Naive thymus-derived CD4-positive, alpha-beta T cell (primary cell): ENCODE measurements at regions not wholly inside any gene's neighbourhood (a gene's known extent, or its start where the extent isn't known, plus 50 kb on each side); places are given as distances from the start of the nearest gene placed in this dataset.

ENCODE experiments used
- ATAC-seq: fragments of 150-1000 bp; cut with Tn5 transposase; 2 replicates; pipeline ENCODE4 v1.10.0; 2021; ENCODE audit warnings: mild to moderate bottlenecking, moderate library complexity
- CTCF ChIA-PET: fragments of 350-600 bp; sonication (Branson Sonifier 250); formaldehyde crosslinking; loops from one replicate; lab custom pipeline; 2021; ENCODE audit warnings: antibody characterized with exemption; lab: Charles Lee
- POLR2A ChIA-PET: fragments of 350-600 bp; sonication (Branson Sonifier 250); formaldehyde crosslinking; loops from one replicate; lab custom pipeline; 2021; ENCODE audit warnings: antibody characterized with exemption, inconsistent platforms; lab: Charles Lee
- DNase-seq, 9 donors: peaks; one replicate each; pipeline versions ENCODE4 v3.0.0 to v3.0.0-alpha.2; 2020 to 2022; ENCODE audit warnings: mixed read lengths in 1 of 9
- H3K27ac ChIP-seq: one replicate; pipeline ENCODE4 v1.7.0; 2013; ENCODE audit warnings: mild to moderate bottlenecking, low read depth, low read length, moderate library complexity
- H3K27me3 ChIP-seq, 2 donors: one replicate each; pipeline ENCODE4 v1.7.0; 2013; ENCODE audit warnings: low read length in 2 of 2, mild to moderate bottlenecking in 2 of 2, moderate library complexity in 2 of 2; ENCODE audit not compliant: control insufficient read depth in 2 of 2, insufficient read depth in 2 of 2
- H3K36me3 ChIP-seq, 3 experiments: 1 replicate in 2 of 3; 2 replicates in 1 of 3; pipeline ENCODE4 v1.7.0; 2013; ENCODE audit warnings: low read length in 3 of 3, mild to moderate bottlenecking in 3 of 3, moderate library complexity in 1 of 3; ENCODE audit not compliant: insufficient read depth in 3 of 3, control insufficient read depth in 2 of 3
- H3K4me1 ChIP-seq, 2 donors: one replicate each; pipeline ENCODE4 v1.7.0; 2013; ENCODE audit warnings: low read length in 2 of 2, mild to moderate bottlenecking in 2 of 2, moderate library complexity in 1 of 2; ENCODE audit not compliant: control insufficient read depth in 2 of 2, insufficient read depth in 2 of 2
- H3K4me3 ChIP-seq: 2 replicates; pipeline ENCODE4 v1.7.0; 2013; ENCODE audit warnings: mild to moderate bottlenecking, low read length
- H3K9me3 ChIP-seq, 3 experiments: 1 replicate in 2 of 3; 2 replicates in 1 of 3; pipeline ENCODE4 v1.7.0; 2013; ENCODE audit warnings: low read length in 3 of 3; ENCODE audit not compliant: control insufficient read depth in 2 of 3
- H3K27ac Mint-ChIP-seq, 9 donors: one replicate each; pipeline ENCODE4 v1.8.0; 2020 to 2022; ENCODE audit warnings: mixed read lengths in 9 of 9, mild to moderate bottlenecking in 8 of 9, moderate library complexity in 5 of 9, inconsistent platforms in 2 of 9
- H3K27me3 Mint-ChIP-seq, 5 donors: one replicate each; pipeline ENCODE4 v1.8.0; 2021 to 2022; ENCODE audit warnings: mixed read lengths in 5 of 5, mild to moderate bottlenecking in 1 of 5
- H3K36me3 Mint-ChIP-seq, 5 donors: one replicate each; pipeline ENCODE4 v1.8.0; 2020 to 2022; ENCODE audit warnings: mixed read lengths in 5 of 5, mild to moderate bottlenecking in 3 of 5, inconsistent platforms in 1 of 5
- H3K4me1 Mint-ChIP-seq, 7 donors: one replicate each; pipeline ENCODE4 v1.8.0; 2020 to 2022; ENCODE audit warnings: mixed read lengths in 7 of 7, mild to moderate bottlenecking in 3 of 7, inconsistent platforms in 1 of 7
- H3K4me3 Mint-ChIP-seq, 10 donors: one replicate each; pipeline ENCODE4 v1.8.0; 2020 to 2022; ENCODE audit warnings: mild to moderate bottlenecking in 10 of 10, mixed read lengths in 10 of 10, moderate library complexity in 6 of 10, inconsistent platforms in 2 of 10
- H3K9me3 Mint-ChIP-seq, 11 donors: one replicate each; pipeline ENCODE4 v1.8.0; 2020 to 2022; ENCODE audit warnings: mixed read lengths in 11 of 11, mild to moderate bottlenecking in 4 of 11, inconsistent platforms in 1 of 11, moderate library complexity in 1 of 11
- intact Hi-C, 2 donors: fragments of 100-400 bp; cut with micrococcal nuclease; formaldehyde crosslinking; loops; one replicate each; pipeline ENCODE4 v1.15.1; 2023

- no peak overlapping the region for H3K4me3 Mint-ChIP-seq
- no peaks in the 10 kb centered on the region for H3K27me3 ChIP-seq
- no peaks in the 10 kb centered on the region for H3K4me1 ChIP-seq
- peaks cover 0 to 12% (median 4%) of the 10 kb centered on the region in 5 donors for H3K27me3 Mint-ChIP-seq
- ChIA-PET CTCF (no interaction called here), POLR2A (no interaction called here)
- H3K4me1 Mint-ChIP-seq: peaks cover 0 to 3% (median 0%) of the 10 kb centered on the region in 7 donors
- DNase-seq (no peak), ATAC-seq (no peak)
- H3K9me3 ChIP-seq: no peaks in the 10 kb centered on the region
- H3K36me3 Mint-ChIP-seq: no peaks in the 10 kb centered on the region
- peaks cover 0 to 5% (median 0%) of the 10 kb centered on the region in 11 donors for H3K9me3 Mint-ChIP-seq
- H3K36me3 ChIP-seq: no peaks in the 10 kb centered on the region
- H3K27ac Mint-ChIP-seq: no peak overlapping the region
- intact Hi-C loops: no loop called here
- no peak overlapping the region for H3K4me3 ChIP-seq
- H3K27ac ChIP-seq: no peak overlapping the region
These were observed 149.1 kb downstream of the PLPP3 start for GRCh38 chr1:56430141-56430839.

DNA sequence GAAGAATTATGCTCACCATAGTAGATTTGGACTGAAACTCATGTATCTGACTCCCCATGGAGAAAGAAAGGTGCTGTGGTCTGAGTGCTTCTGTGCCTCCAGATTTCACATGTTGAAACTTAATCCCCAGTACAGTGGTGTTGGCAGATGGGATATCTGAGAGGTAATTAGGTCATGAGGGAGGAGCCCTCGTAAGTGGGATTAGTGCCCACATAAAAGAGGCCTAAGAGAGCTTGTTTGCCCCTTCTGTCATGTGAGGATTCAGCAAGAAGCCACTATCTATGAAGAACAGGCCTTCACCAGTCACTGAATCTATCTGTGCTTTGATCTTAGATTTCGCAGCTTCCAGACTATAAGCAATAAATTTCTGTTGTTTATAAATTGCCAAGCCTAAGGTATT lies 150.1 kb downstream of the PLPP3 start:
- H3K4me3 Mint-ChIP-seq: no peak overlapping the region
- ATAC-seq: no peak
- Histone ChIP-seq H3K4me1 (no peaks in the 10 kb centered on the region), H3K27me3 (no peaks in the 10 kb centered on the region), H3K9me3 (no peaks in the 10 kb centered on the region), H3K4me3 (no peak overlapping the region), H3K27ac (no peak overlapping the region), H3K36me3 (no peaks in the 10 kb centered on the region)
- POLR2A ChIA-PET: no interaction called here
- H3K4me1 Mint-ChIP-seq: peaks cover 0 to 3% (median 0%) of the 10 kb centered on the region in 7 donors
- peaks cover 0 to 9% (median 1%) of the 10 kb centered on the region in 11 donors for H3K9me3 Mint-ChIP-seq
- H3K27me3 Mint-ChIP-seq: peaks cover 0 to 11% (median 4%) of the 10 kb centered on the region in 5 donors
- intact Hi-C loops: no loop called here
- no peak overlapping the region for H3K27ac Mint-ChIP-seq
- DNase-seq: no peak
- no peaks in the 10 kb centered on the region for H3K36me3 Mint-ChIP-seq
- CTCF ChIA-PET: no interaction called here

DNA sequence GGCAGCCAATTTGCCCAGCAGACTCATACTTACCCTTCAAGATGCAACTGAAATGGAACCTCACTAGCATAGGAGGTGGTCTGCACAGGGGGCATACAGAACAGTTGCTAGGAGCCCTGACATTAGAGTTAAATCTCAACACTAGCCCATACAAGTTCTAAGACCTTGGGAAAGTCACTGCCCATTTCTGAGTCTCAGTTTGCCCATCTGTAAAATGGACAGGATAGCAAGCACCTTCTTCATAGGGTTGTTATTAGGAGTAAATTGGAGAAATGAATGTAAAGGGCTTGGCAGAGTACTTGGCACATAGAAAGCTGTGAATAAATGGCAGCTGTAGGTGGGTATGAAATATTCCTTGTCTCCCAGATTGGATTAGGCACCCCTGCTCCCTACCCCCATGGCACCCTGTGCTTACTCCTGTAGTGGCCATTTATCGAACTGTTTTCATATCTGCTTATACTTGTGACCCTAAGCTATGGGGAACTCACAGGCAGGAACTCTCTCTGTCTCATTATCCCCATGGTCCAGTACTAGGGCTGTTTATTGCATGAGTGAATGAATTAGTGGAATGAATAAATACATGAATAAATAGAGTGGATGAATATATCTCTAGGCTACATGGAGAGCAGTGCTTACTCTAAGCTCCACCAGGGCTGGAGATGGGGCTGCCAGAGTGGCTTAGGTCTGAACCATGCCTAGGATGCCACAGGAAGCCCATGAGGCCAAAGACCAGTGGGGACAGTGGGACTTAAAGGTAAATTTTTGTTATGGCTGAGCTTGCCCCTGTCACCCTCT lies 152.6 kb downstream of the PLPP3 start:
- Histone ChIP-seq H3K9me3 (no peaks in the 10 kb centered on the region), H3K4me1 (no peaks in the 10 kb centered on the region), H3K27me3 (no peaks in the 10 kb centered on the region), H3K27ac (no peak overlapping the region), H3K4me3 (no peak overlapping the region), H3K36me3 (no peaks in the 10 kb centered on the region)
- ATAC-seq (no peak), DNase-seq (no peak)
- Mint-ChIP-seq H3K27me3 (peaks cover 0 to 10% (median 0%) of the 10 kb centered on the region in 5 donors), H3K27ac (no peak overlapping the region), H3K9me3 (peaks cover 0 to 9% (median 1%) of the 10 kb centered on the region in 11 donors), H3K4me1 (no peaks in the 10 kb centered on the region), H3K4me3 (no peak overlapping the region), H3K36me3 (no peaks in the 10 kb centered on the region)
- ChIA-PET POLR2A (no interaction called here), CTCF (no interaction called here)
- intact Hi-C loops: no loop called here

DNA sequence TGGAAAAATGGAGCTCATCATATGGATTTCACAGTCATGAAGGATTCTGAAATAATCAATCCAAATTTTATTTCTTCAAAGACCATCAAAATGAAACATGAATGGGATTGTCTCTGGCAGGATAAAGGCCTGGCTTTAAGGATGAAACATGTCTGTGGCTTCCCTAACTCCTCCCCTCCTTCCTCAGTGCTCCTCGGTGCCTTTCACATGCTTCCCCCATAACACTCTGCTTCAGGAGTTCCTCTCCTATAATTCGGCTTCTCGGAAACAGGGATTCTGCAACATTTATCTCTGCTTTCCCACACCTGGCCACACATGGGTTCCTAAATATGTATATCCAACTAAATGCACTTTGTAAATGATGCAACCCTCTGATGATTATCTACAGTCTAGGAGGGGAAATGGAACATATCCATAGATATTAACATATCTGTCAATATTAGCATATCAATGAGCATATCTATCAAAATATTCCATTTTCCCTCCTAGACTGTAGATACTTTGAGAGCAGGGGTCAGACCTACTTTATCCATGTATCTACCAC lies 153.8 kb downstream of the PLPP3 start:
- Mint-ChIP-seq H3K4me1 (no peaks in the 10 kb centered on the region), H3K36me3 (no peaks in the 10 kb centered on the region), H3K4me3 (no peak overlapping the region), H3K27me3 (peaks cover 0 to 10% (median 0%) of the 10 kb centered on the region in 5 donors), H3K27ac (no peak overlapping the region), H3K9me3 (peaks cover 0 to 9% (median 1%) of the 10 kb centered on the region in 11 donors)
- Histone ChIP-seq H3K4me1 (no peaks in the 10 kb centered on the region), H3K9me3 (no peaks in the 10 kb centered on the region), H3K4me3 (no peak overlapping the region), H3K36me3 (no peaks in the 10 kb centered on the region), H3K27me3 (no peaks in the 10 kb centered on the region), H3K27ac (no peak overlapping the region)
- intact Hi-C loops: no loop called here
- ChIA-PET POLR2A (no interaction called here), CTCF (no interaction called here)
- ATAC-seq (no peak), DNase-seq (no peak)

- no peaks in the 10 kb centered on the region for H3K36me3 ChIP-seq
- H3K27me3 Mint-ChIP-seq: peaks cover 0 to 10% (median 0%) of the 10 kb centered on the region in 5 donors
- POLR2A ChIA-PET: no interaction called here
- H3K9me3 ChIP-seq: no peaks in the 10 kb centered on the region
- H3K27me3 ChIP-seq: no peaks in the 10 kb centered on the region
- H3K27ac ChIP-seq: no peak overlapping the region
- H3K9me3 Mint-ChIP-seq: peaks cover 0 to 9% (median 1%) of the 10 kb centered on the region in 11 donors
- no peaks in the 10 kb centered on the region for H3K4me1 ChIP-seq
- no peak for DNase-seq
- no peak overlapping the region for H3K27ac Mint-ChIP-seq
- intact Hi-C loops: no loop called here
- H3K36me3 Mint-ChIP-seq: no peaks in the 10 kb centered on the region
- CTCF ChIA-PET: no interaction called here
- H3K4me3 ChIP-seq: no peak overlapping the region
- peak; percentile 92 for ATAC-seq
- no peak overlapping the region for H3K4me3 Mint-ChIP-seq
- no peaks in the 10 kb centered on the region for H3K4me1 Mint-ChIP-seq
These were observed 154.4 kb downstream of the PLPP3 start for GRCh38 chr1:56424744-56425493.

- Histone ChIP-seq H3K9me3 (no peaks in the 10 kb centered on the region), H3K27ac (no peak overlapping the region), H3K36me3 (no peaks in the 10 kb centered on the region), H3K27me3 (no peaks in the 10 kb centered on the region), H3K4me3 (no peak overlapping the region), H3K4me1 (no peaks in the 10 kb centered on the region)
- intact Hi-C loops: no loop called here
- DNase-seq (no peak), ATAC-seq (no peak)
- Mint-ChIP-seq H3K9me3 (peaks cover 0 to 9% (median 1%) of the 10 kb centered on the region in 11 donors), H3K4me3 (no peak overlapping the region), H3K36me3 (no peaks in the 10 kb centered on the region), H3K4me1 (no peaks in the 10 kb centered on the region), H3K27me3 (peaks cover 0 to 10% (median 0%) of the 10 kb centered on the region in 5 donors), H3K27ac (no peak overlapping the region)
- ChIA-PET POLR2A (no interaction called here), CTCF (no interaction called here)
These were observed 155.6 kb downstream of the PLPP3 start for GRCh38 chr1:56423716-56424115.
